Limb (tissue), 2 donors: ENCODE measurements at regions not wholly inside any gene's neighbourhood (a gene's known extent, or its start where the extent isn't known, plus 50 kb on each side); places are given as distances from the start of the nearest gene placed in this dataset.
A peak's percentile ranks its signal among the peaks of the same experiment; 100 is the strongest.

Experiments used
- DNase-seq, 2 donors: peaks; one replicate each; pipeline ENCODE4 v3.0.0-alpha.2; 2016; ENCODE audit errors: extremely low spot score in 2 of 2

GRCh38 chr12:66848967-66849366, 170.1 kb upstream of the GRIP1 start:
- no peak for DNase-seq

GRCh38 chr12:66851134-66851533, 172.3 kb upstream of the GRIP1 start:
- DNase-seq, result no peak

- peak in 1 of 2 donors; percentile 29 for DNase-seq
Observed at GRCh38 chr12:66852091-66852490, 173.2 kb upstream of the GRIP1 start.

GRCh38 chr12:66852765-66853164, 173.9 kb upstream of the GRIP1 start:
- peak in 1 of 2 donors; percentile 23 for DNase-seq

GRCh38 chr12:66859751-66860440, 181.0 kb upstream of the GRIP1 start:
- DNase-seq, result no peak

GRCh38 chr12:66860752-66861750, 182.2 kb upstream of the GRIP1 start:
- DNase-seq, result peak; percentile 80 to 84

GRCh38 chr12:66862356-66862985, 183.6 kb upstream of the GRIP1 start:
- no peak for DNase-seq

- no peak for DNase-seq
Observed at GRCh38 chr12:66863276-66863675, 184.4 kb upstream of the GRIP1 start.

GRCh38 chr12:66877925-66878324, 199.0 kb upstream of the GRIP1 start:
- DNase-seq, result no peak

- DNase-seq, result no peak
Observed at GRCh38 chr12:66879409-66879808, 200.5 kb upstream of the GRIP1 start.

GRCh38 chr12:66881386-66881785, 202.5 kb upstream of the GRIP1 start:
- DNase-seq, result no peak

- DNase-seq, result no peak
Observed at GRCh38 chr12:66884091-66884490, 205.2 kb upstream of the GRIP1 start.

GRCh38 chr12:66885115-66885875, 206.4 kb upstream of the GRIP1 start:
- DNase-seq, result no peak

- no peak for DNase-seq
Observed at GRCh38 chr12:66896797-66897196, 217.9 kb upstream of the GRIP1 start.

GRCh38 chr12:66898700-66899469, 220.0 kb upstream of the GRIP1 start:
- no peak for DNase-seq

- no peak for DNase-seq
Observed at GRCh38 chr12:66899588-66899987, 220.7 kb upstream of the GRIP1 start.

- no peak for DNase-seq
Observed at GRCh38 chr12:66900616-66901015, 221.7 kb upstream of the GRIP1 start.

GRCh38 chr12:66901138-66901932, 222.5 kb upstream of the GRIP1 start:
- DNase-seq, result no peak

GRCh38 chr12:66902020-66902419, 223.1 kb upstream of the GRIP1 start:
- no peak for DNase-seq
